Endodermal cell (in vitro differentiated cells): ENCODE measurements at regions not wholly inside any gene's neighbourhood (a gene's known extent, or its start where the extent isn't known, plus 50 kb on each side); places are given as distances from the start of the nearest gene placed in this dataset.

Experiments
- DNase-seq: peaks from one replicate; pipeline ENCODE4 v3.0.0-alpha.2; 2017
- H3K27ac ChIP-seq: 2 replicates; pipeline ENCODE4 v1.5.1; 2013; ENCODE audit warnings: mild to moderate bottlenecking, low read depth, low read length, moderate library complexity
- H3K27me3 ChIP-seq: 2 replicates; pipeline ENCODE4 v1.6.1; 2013; ENCODE audit warnings: mild to moderate bottlenecking, low read length, moderate library complexity; ENCODE audit not compliant: insufficient read depth, control insufficient read depth, poor library complexity, severe bottlenecking
- H3K36me3 ChIP-seq: 2 replicates; pipeline ENCODE4 v1.7.0; 2013; ENCODE audit warnings: mild to moderate bottlenecking, low read length, moderate library complexity; ENCODE audit not compliant: control insufficient read depth, insufficient read depth
- H3K4me1 ChIP-seq: one replicate; pipeline ENCODE4 v1.7.0; 2013; ENCODE audit warnings: low read length; ENCODE audit not compliant: control insufficient read depth, insufficient read depth
- H3K4me3 ChIP-seq: 2 replicates; pipeline ENCODE4 v1.5.1; 2013; ENCODE audit warnings: mild to moderate bottlenecking, low read length, moderate library complexity
- H3K9ac ChIP-seq: 2 replicates; pipeline ENCODE4 v1.6.1; 2013; ENCODE audit warnings: mild to moderate bottlenecking, low read length, moderate library complexity; ENCODE audit not compliant: poor library complexity, severe bottlenecking; ENCODE audit errors: extremely low read depth
- H3K9me3 ChIP-seq: 2 replicates; pipeline ENCODE4 v1.6.1; 2013; ENCODE audit warnings: mild to moderate bottlenecking, low read length, moderate library complexity; ENCODE audit not compliant: control insufficient read depth
- H3K27ac Mint-ChIP-seq: 2 replicates; pipeline ENCODE4 v1.8.0; 2020; ENCODE audit warnings: mixed read lengths
- H3K27me3 Mint-ChIP-seq: 2 replicates; pipeline ENCODE4 v1.8.0; 2021; ENCODE audit warnings: mild to moderate bottlenecking, mixed read lengths; ENCODE audit not compliant: insufficient read depth
- H3K36me3 Mint-ChIP-seq: 2 replicates; pipeline ENCODE4 v1.8.0; 2020; ENCODE audit warnings: low read depth, mixed read lengths
- H3K4me1 Mint-ChIP-seq: 2 replicates; pipeline ENCODE4 v1.8.0; 2020; ENCODE audit warnings: mixed read lengths
- H3K4me3 Mint-ChIP-seq: 2 replicates; pipeline ENCODE4 v1.8.0; 2020; ENCODE audit warnings: mild to moderate bottlenecking, moderate library complexity, mixed read lengths
- H3K9me3 Mint-ChIP-seq: 2 replicates; pipeline ENCODE4 v1.8.0; 2020; ENCODE audit warnings: mild to moderate bottlenecking, mixed read lengths
- WGBS, 2 experiments: methylation state at CpG; one replicate each; pipeline versions ENCODE4 v1.1.5 to v1.1.7; 2013; ENCODE audit warnings: missing lambda C conversion rate in 2 of 2, mixed read lengths in 1 of 2; ENCODE audit not compliant: insufficient coverage in 1 of 2, insufficient read length in 1 of 2; 5-methylcytosine and 5-hydroxymethylcytosine counted together
- TF ChIP-seq, protein P1 (sequence below): fragments of 200-600 bp; sonication (generic); conservative IDR thresholded peaks from 2 replicates; pipeline ENCODE4 v1.5.0; 2021; ENCODE audit warnings: antibody characterized with exemption, mild to moderate bottlenecking

DNA sequence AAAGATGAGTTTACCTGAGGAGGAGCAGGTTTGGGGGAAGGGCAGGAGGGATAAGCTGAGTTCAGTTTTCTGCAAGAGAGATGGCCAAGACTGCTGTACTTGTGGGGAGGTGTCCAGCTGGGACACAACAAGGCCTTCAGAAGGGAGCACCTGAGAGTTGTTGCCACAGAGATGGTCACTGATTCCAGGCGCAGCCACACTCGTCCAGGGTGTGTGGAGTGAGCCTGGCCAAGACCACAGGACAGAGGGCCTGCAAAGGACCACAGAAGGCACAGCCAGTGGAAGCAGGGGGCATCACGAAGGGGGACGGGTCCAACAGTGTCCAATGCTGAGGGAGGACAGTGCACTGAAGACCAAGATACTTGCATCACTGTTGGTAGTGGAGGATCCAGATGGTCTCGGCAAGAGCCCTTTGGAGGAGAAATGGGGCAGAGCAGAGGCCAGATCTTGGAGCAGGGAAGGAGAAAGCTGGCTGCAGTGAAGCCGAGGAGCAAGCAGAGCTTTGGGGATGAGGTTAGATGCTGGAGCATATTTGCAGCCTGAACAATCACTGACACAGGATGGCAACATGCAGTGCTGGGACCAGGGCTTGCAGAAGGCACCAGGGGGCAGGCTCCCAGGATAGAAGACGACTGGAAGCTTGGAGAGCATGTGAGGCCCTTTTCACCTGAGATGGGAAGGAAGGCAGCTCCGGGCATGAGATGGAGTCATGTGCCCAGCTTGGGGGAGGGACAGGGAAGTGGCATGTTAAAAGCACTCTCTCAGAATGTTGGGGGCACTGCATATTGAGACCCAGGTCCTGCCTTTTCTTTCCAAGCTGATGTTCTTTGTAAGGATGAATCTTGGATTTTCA, 214.0 kb downstream of the CYP26B1 start:
- H3K4me1 Mint-ChIP-seq = no peaks in the 10 kb centered on the region
- 86 to 88% methylated on average over 6 to 8 of the region's 8 CpGs for WGBS, 2 experiments
- no peak overlapping the region for H3K4me3 ChIP-seq
- peaks cover 6% of the 10 kb centered on the region for H3K27me3 Mint-ChIP-seq
- no peaks in the 10 kb centered on the region for H3K36me3 ChIP-seq
- H3K4me3 Mint-ChIP-seq = no peak overlapping the region
- no peaks in the 10 kb centered on the region for H3K9me3 Mint-ChIP-seq
- no peak overlapping the region for H3K9ac ChIP-seq
- H3K36me3 Mint-ChIP-seq = no peaks in the 10 kb centered on the region
- H3K27ac Mint-ChIP-seq = no peak overlapping the region
- no peaks in the 10 kb centered on the region for H3K4me1 ChIP-seq
- no peaks in the 10 kb centered on the region for H3K9me3 ChIP-seq
- DNase-seq = peak; percentile 72
- TF ChIP-seq, protein P1, sequence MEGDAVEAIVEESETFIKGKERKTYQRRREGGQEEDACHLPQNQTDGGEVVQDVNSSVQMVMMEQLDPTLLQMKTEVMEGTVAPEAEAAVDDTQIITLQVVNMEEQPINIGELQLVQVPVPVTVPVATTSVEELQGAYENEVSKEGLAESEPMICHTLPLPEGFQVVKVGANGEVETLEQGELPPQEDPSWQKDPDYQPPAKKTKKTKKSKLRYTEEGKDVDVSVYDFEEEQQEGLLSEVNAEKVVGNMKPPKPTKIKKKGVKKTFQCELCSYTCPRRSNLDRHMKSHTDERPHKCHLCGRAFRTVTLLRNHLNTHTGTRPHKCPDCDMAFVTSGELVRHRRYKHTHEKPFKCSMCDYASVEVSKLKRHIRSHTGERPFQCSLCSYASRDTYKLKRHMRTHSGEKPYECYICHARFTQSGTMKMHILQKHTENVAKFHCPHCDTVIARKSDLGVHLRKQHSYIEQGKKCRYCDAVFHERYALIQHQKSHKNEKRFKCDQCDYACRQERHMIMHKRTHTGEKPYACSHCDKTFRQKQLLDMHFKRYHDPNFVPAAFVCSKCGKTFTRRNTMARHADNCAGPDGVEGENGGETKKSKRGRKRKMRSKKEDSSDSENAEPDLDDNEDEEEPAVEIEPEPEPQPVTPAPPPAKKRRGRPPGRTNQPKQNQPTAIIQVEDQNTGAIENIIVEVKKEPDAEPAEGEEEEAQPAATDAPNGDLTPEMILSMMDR = peak; percentile 74
- no peaks in the 10 kb centered on the region for H3K27me3 ChIP-seq
- no peak overlapping the region for H3K27ac ChIP-seq

DNA sequence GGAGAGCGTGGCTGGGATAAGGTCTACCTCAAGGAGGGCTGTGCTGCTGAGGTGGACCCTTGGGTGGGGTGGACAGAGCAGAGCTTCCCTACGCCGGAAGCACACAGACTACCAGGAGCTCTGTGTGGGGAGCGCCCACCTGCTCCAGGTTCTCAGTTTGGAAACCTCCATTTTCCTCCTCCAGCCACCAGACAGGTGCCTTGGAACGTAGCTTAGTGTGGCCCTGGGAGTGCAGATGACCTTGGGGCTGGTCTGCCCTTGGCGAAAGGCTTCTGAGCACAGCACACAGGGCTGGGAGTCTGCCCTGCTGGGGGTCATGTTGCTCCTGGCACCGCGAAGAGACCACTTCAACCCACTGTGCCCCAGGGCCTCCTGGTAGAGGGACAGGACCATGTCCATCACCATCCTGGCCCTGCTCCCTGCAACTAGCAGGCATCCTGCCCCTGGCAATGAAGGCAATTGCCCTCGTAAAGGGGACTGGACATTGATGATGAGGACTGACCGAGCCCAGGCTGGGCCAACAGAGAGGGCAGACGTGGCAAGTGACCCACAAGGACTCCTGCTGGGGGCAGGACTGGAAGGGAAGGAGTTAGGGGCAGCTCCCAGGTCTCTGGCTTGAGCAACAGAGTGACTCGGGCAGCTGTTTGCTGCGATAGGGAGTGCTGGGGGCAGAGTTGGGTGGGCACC, 214.7 kb downstream of the CYP26B1 start:
- H3K27ac Mint-ChIP-seq = no peak overlapping the region
- Histone ChIP-seq H3K9me3 (no peaks in the 10 kb centered on the region), H3K36me3 (no peaks in the 10 kb centered on the region), H3K27ac (no peak overlapping the region), H3K4me3 (no peak overlapping the region), H3K9ac (no peak overlapping the region), H3K27me3 (no peaks in the 10 kb centered on the region), H3K4me1 (no peaks in the 10 kb centered on the region)
- no peak overlapping the region for H3K4me3 Mint-ChIP-seq
- H3K4me1 Mint-ChIP-seq = no peaks in the 10 kb centered on the region
- H3K36me3 Mint-ChIP-seq = no peaks in the 10 kb centered on the region
- WGBS, 2 experiments = 87 to 97% methylated on average over 11 to 13 of the region's 13 CpGs
- TF ChIP-seq, protein P1 = no peak
- DNase-seq = peak; percentile 31
- H3K27me3 Mint-ChIP-seq = peaks cover 4% of the 10 kb centered on the region
- no peaks in the 10 kb centered on the region for H3K9me3 Mint-ChIP-seq

DNA sequence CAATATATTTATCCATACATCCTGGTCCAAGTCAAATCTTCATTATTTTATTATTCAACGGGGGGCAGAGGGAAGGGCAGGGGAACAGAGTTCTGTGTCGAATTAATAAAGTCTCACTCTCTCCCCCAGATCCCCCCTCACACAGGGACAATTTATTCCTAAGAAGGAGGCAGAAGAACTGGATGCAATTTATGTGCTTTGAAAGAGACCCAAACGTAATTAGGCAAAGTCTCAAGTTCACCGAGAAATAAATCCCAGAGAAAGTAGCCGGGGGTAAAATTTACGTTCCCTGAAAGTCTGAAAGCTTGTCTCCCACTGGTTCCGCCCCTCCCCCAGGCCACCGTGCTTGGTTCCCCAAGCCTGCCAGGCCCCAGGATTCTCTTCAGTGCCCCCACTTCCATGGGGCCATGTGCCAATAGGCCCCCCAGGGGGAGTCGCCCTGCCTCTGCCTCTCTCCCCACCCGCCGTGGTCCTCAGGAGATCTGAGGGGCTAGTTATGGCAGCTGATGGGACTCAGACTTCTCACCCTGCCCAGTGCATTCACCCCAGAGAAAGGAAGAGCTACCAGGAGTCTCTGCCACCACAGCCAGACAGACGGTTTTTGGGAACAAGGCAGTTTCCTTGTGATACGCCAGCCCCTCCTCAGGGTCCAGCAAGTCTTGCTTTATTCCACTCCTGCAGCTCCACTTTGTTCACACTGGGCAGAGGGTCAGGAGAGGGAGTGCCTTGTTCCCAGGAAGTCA, 215.5 kb downstream of the CYP26B1 start:
- Mint-ChIP-seq H3K27ac (no peak overlapping the region), H3K36me3 (no peaks in the 10 kb centered on the region), H3K27me3 (peaks cover 4% of the 10 kb centered on the region), H3K9me3 (no peaks in the 10 kb centered on the region), H3K4me1 (no peaks in the 10 kb centered on the region), H3K4me3 (no peak overlapping the region)
- no peaks in the 10 kb centered on the region for H3K4me1 ChIP-seq
- no peak overlapping the region for H3K27ac ChIP-seq
- no peaks in the 10 kb centered on the region for H3K36me3 ChIP-seq
- no peak overlapping the region for H3K9ac ChIP-seq
- WGBS, 2 experiments = 91 to 94% methylated on average over 4 to 13 of the region's 13 CpGs
- TF ChIP-seq, protein P1 = no peak
- no peak overlapping the region for H3K4me3 ChIP-seq
- no peak for DNase-seq
- H3K9me3 ChIP-seq = no peaks in the 10 kb centered on the region
- no peaks in the 10 kb centered on the region for H3K27me3 ChIP-seq
